Stimulated activated CD4-positive, alpha-beta T cell treated with anti-CD3 and anti-CD28 coated beads, Interleukin-15, amount 100 ng/mL, for 1 hour (primary cell): ENCODE measurements at regions not wholly inside any gene's neighbourhood (a gene's known extent, or its start where the extent isn't known, plus 50 kb on each side); places are given as distances from the start of the nearest gene placed in this dataset.

Source experiments
- DNase-seq, 2 donors: peaks; one replicate each; pipeline ENCODE4 v3.0.0-alpha.2; 2020; ENCODE audit warnings: low read depth in 1 of 2, low spot score in 1 of 2

- DNase-seq: no peak
These were observed 749.5 kb downstream of the RNF144A start for GRCh38 chr2:7666596-7667259.

- DNase-seq: no peak
These were observed 750.1 kb downstream of the RNF144A start for GRCh38 chr2:7667260-7667757.

GRCh38 chr2:7670905-7671641 lies 753.9 kb downstream of the RNF144A start:
- DNase-seq: no peak

- peak in 1 of 2 donors; percentile 29 for DNase-seq
These were observed 754.9 kb downstream of the RNF144A start for GRCh38 chr2:7672027-7672684.

GRCh38 chr2:7672685-7673071 lies 755.5 kb downstream of the RNF144A start:
- DNase-seq: no peak

GRCh38 chr2:7673101-7673500 lies 755.9 kb downstream of the RNF144A start:
- no peak for DNase-seq

- no peak for DNase-seq
These were observed 756.6 kb downstream of the RNF144A start for GRCh38 chr2:7673853-7674252.

GRCh38 chr2:7674606-7675005 lies 757.4 kb downstream of the RNF144A start:
- DNase-seq: no peak

GRCh38 chr2:7676714-7677113 lies 759.5 kb downstream of the RNF144A start:
- no peak for DNase-seq

GRCh38 chr2:7681881-7682461 lies 764.8 kb downstream of the RNF144A start:
- DNase-seq: no peak

GRCh38 chr2:7683196-7683595 lies 766.0 kb downstream of the RNF144A start:
- DNase-seq: no peak

GRCh38 chr2:7683708-7684107 lies 766.5 kb downstream of the RNF144A start:
- DNase-seq: no peak

- DNase-seq: no peak
These were observed 768.3 kb downstream of the RNF144A start for GRCh38 chr2:7685342-7686015.

GRCh38 chr2:7686016-7686385 lies 768.8 kb downstream of the RNF144A start:
- no peak for DNase-seq

GRCh38 chr2:7691961-7692656 lies 774.9 kb downstream of the RNF144A start:
- no peak for DNase-seq

- no peak for DNase-seq
These were observed 775.5 kb downstream of the RNF144A start for GRCh38 chr2:7692657-7693161.

GRCh38 chr2:7693246-7694075 lies 776.2 kb downstream of the RNF144A start:
- DNase-seq: no peak

- no peak for DNase-seq
These were observed 777.1 kb downstream of the RNF144A start for GRCh38 chr2:7694076-7694985.
